Mucosa of stomach (tissue), 1 donor: ENCODE measurements at regions not wholly inside any gene's neighbourhood (a gene's known extent, or its start where the extent isn't known, plus 50 kb on each side); places are given as distances from the start of the nearest gene placed in this dataset.

Source experiments
- H3K27me3 ChIP-seq: one replicate; pipeline ENCODE4 v1.7.0; 2013; ENCODE audit warnings: mild to moderate bottlenecking, low read length; ENCODE audit not compliant: control insufficient read depth, insufficient read depth
- H3K36me3 ChIP-seq: one replicate; pipeline ENCODE4 v1.7.0; 2013; ENCODE audit warnings: low read length; ENCODE audit not compliant: control insufficient read depth, insufficient read depth
- H3K4me1 ChIP-seq: one replicate; pipeline ENCODE4 v1.7.0; 2013; ENCODE audit warnings: mild to moderate bottlenecking, low read length; ENCODE audit not compliant: control insufficient read depth, insufficient read depth
- H3K4me3 ChIP-seq: one replicate; pipeline ENCODE4 v1.7.0; 2013; ENCODE audit warnings: low read length
- H3K9ac ChIP-seq: one replicate; pipeline ENCODE4 v1.7.0; 2013; ENCODE audit warnings: mild to moderate bottlenecking, low read length, moderate library complexity
- H3K9me3 ChIP-seq: one replicate; pipeline ENCODE4 v1.7.0; 2013; ENCODE audit warnings: mild to moderate bottlenecking, low read length, moderate library complexity; ENCODE audit not compliant: control insufficient read depth
- donor health status: Pancreatic carcinoma.

- no peaks in the 10 kb centered on the region for H3K36me3 ChIP-seq
- no peak overlapping the region for H3K4me3 ChIP-seq
- peaks cover 14% of the 10 kb centered on the region for H3K27me3 ChIP-seq
- no peaks in the 10 kb centered on the region for H3K4me1 ChIP-seq
- no peaks in the 10 kb centered on the region for H3K9me3 ChIP-seq
- no peak overlapping the region for H3K9ac ChIP-seq
These were observed 83.5 kb downstream of the RBFOX3 start for GRCh38 chr17:79527306-79527705.

- H3K27me3 ChIP-seq, result peaks cover 9% of the 10 kb centered on the region
- H3K9ac ChIP-seq, result no peak overlapping the region
These were observed 84.8 kb downstream of the RBFOX3 start for GRCh38 chr17:79525793-79526677.

GRCh38 chr17:79524213-79525187 is 86.4 kb downstream of the RBFOX3 start:
- H3K4me1 ChIP-seq, result no peaks in the 10 kb centered on the region
- H3K36me3 ChIP-seq, result no peaks in the 10 kb centered on the region
- no peaks in the 10 kb centered on the region for H3K9me3 ChIP-seq
- no peak overlapping the region for H3K9ac ChIP-seq
- H3K27me3 ChIP-seq, result peaks cover 18% of the 10 kb centered on the region
- H3K4me3 ChIP-seq, result no peak overlapping the region

More at GRCh38 chr17:79525793-79526677, 84.8 kb downstream of the RBFOX3 start:
- Histone ChIP-seq H3K9me3 (no peaks in the 10 kb centered on the region), H3K36me3 (no peaks in the 10 kb centered on the region), H3K4me3 (no peak overlapping the region), H3K4me1 (no peaks in the 10 kb centered on the region)

- H3K27me3 ChIP-seq, result peaks cover 25% of the 10 kb centered on the region
- no peak overlapping the region for H3K4me3 ChIP-seq
- H3K9me3 ChIP-seq, result no peaks in the 10 kb centered on the region
- no peaks in the 10 kb centered on the region for H3K36me3 ChIP-seq
- H3K4me1 ChIP-seq, result no peaks in the 10 kb centered on the region
- H3K9ac ChIP-seq, result no peak overlapping the region
These were observed 88.4 kb downstream of the RBFOX3 start for GRCh38 chr17:79522414-79522813.

GRCh38 chr17:79521225-79521624 is 89.6 kb downstream of the RBFOX3 start:
- H3K4me3 ChIP-seq, result no peak overlapping the region
- H3K36me3 ChIP-seq, result no peaks in the 10 kb centered on the region
- H3K9ac ChIP-seq, result no peak overlapping the region
- H3K4me1 ChIP-seq, result no peaks in the 10 kb centered on the region
- H3K9me3 ChIP-seq, result no peaks in the 10 kb centered on the region
- H3K27me3 ChIP-seq, result peaks cover 22% of the 10 kb centered on the region

GRCh38 chr17:79520167-79521165 is 90.4 kb downstream of the RBFOX3 start:
- Histone ChIP-seq H3K9me3 (no peaks in the 10 kb centered on the region), H3K36me3 (no peaks in the 10 kb centered on the region), H3K27me3 (peaks cover 22% of the 10 kb centered on the region), H3K4me1 (no peaks in the 10 kb centered on the region), H3K9ac (no peak overlapping the region), H3K4me3 (no peak overlapping the region)

GRCh38 chr17:79519601-79520000 is 91.2 kb downstream of the RBFOX3 start:
- Histone ChIP-seq H3K9ac (no peak overlapping the region), H3K36me3 (no peaks in the 10 kb centered on the region), H3K27me3 (peaks cover 17% of the 10 kb centered on the region), H3K9me3 (no peaks in the 10 kb centered on the region), H3K4me1 (no peaks in the 10 kb centered on the region), H3K4me3 (no peak overlapping the region)

GRCh38 chr17:79518585-79519523 is 92.0 kb downstream of the RBFOX3 start:
- Histone ChIP-seq H3K4me1 (no peaks in the 10 kb centered on the region), H3K9ac (no peak overlapping the region), H3K27me3 (peaks cover 15% of the 10 kb centered on the region), H3K9me3 (no peaks in the 10 kb centered on the region), H3K36me3 (no peaks in the 10 kb centered on the region), H3K4me3 (no peak overlapping the region)

GRCh38 chr17:79517827-79518584 is 92.8 kb downstream of the RBFOX3 start:
- Histone ChIP-seq H3K9ac (no peak overlapping the region), H3K27me3 (peaks cover 15% of the 10 kb centered on the region), H3K9me3 (no peaks in the 10 kb centered on the region), H3K36me3 (no peaks in the 10 kb centered on the region), H3K4me1 (no peaks in the 10 kb centered on the region), H3K4me3 (no peak overlapping the region)
